Hematopoietic multipotent progenitor cell treated with erythropoietin and hydrocortisone succinate and interleukin-3 and kit ligand, for 6 days (in vitro differentiated cells): ENCODE measurements at regions not wholly inside any gene's neighbourhood (a gene's known extent, or its start where the extent isn't known, plus 50 kb on each side); places are given as distances from the start of the nearest gene placed in this dataset.

Experiments
- DNase-seq: peaks from one replicate; pipeline ENCODE4 v3.0.0-alpha.2; 2015

GRCh38 chr5:176181271-176181855, 56.9 kb upstream of the SIMC1 start:
- no peak for DNase-seq

GRCh38 chr5:176183321-176184074, 54.7 kb upstream of the SIMC1 start:
- no peak for DNase-seq

GRCh38 chr5:176184608-176185132, 53.6 kb upstream of the SIMC1 start:
- no peak for DNase-seq

- no peak for DNase-seq
Observed at GRCh38 chr5:176185133-176185733, 53.0 kb upstream of the SIMC1 start.

- DNase-seq = no peak
Observed at GRCh38 chr5:176186107-176186506, 52.1 kb upstream of the SIMC1 start.

- DNase-seq = no peak
Observed at GRCh38 chr5:176187276-176188062, 50.8 kb upstream of the SIMC1 start.

GRCh38 chr5:176188085-176188484, 50.1 kb upstream of the SIMC1 start:
- no peak for DNase-seq
